CD4-positive, alpha-beta T cell treated with Interleukin-17A for 4 hours (primary cell): ENCODE measurements at regions not wholly inside any gene's neighbourhood (a gene's known extent, or its start where the extent isn't known, plus 50 kb on each side); places are given as distances from the start of the nearest gene placed in this dataset.

Experiments
- DNase-seq: peaks from one replicate; pipeline ENCODE4 v3.0.0-alpha.2; 2020; ENCODE audit warnings: mixed read lengths

- no peak for DNase-seq
Observed at GRCh38 chr12:91914701-91915100, 230.9 kb downstream of the BTG1 start.

DNA sequence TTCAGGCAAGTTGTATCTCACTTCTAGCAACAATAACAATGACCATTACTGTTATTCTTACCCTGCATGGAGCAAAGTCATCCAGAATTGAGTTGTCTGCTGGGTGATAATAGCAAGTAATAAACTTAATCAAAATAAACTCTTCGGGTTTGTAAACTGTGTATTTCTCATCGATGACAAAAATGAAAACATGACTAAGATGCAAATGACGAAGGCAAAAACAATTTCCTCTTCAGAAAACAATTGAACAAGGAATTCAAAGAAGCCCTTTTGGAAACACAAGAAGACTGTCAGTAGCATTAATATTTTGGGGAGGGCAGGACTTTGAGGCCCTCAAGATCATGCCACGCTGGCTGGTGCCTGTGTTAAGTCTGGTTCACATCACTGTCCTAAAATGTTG is 232.0 kb downstream of the BTG1 start:
- no peak for DNase-seq

DNA sequence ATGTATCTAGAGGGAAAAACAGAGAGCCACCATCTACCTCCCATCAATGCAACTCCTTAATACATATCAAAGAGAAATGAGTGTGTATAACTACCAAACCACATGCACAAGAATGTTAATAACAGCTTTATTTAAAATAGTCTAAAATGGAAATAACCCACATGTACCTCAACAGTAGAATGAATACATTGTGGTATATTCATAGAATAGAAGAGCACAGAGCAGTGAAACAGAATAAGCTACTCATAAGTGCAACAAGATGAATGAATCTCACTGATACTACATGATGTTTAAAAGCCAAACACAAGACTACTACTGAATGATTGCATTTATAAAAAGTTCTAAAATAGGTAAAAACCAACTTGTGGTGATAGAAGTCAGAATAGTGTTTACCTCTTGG is 232.5 kb downstream of the BTG1 start:
- no peak for DNase-seq

- DNase-seq, result no peak
Observed at GRCh38 chr12:91912178-91912577, 233.5 kb downstream of the BTG1 start.

DNA sequence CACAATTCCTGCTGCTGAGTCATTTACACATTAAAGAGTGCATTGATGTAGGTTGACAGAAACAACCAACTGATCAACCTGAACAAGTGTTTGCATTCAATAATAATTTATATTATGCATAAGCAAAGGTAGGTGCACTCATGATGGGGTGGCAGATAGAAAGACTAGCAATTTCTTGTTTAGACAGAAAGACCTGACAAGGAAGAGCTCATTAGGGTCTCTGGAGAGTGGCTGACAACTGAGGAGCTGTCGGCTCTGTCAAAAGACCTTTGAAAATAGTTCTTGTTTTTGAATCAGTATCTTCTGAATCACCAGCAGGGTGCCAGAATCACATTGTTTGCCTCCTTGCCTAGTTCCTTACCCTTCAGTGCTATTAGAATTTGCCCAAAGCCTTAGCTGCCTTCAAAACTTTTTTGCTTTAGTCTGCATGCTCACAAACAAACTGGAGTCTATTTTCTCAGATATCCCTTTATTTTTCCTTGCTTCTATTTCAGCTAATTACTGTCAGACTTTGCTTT is 234.7 kb downstream of the BTG1 start:
- peak; percentile 34 for DNase-seq

DNA sequence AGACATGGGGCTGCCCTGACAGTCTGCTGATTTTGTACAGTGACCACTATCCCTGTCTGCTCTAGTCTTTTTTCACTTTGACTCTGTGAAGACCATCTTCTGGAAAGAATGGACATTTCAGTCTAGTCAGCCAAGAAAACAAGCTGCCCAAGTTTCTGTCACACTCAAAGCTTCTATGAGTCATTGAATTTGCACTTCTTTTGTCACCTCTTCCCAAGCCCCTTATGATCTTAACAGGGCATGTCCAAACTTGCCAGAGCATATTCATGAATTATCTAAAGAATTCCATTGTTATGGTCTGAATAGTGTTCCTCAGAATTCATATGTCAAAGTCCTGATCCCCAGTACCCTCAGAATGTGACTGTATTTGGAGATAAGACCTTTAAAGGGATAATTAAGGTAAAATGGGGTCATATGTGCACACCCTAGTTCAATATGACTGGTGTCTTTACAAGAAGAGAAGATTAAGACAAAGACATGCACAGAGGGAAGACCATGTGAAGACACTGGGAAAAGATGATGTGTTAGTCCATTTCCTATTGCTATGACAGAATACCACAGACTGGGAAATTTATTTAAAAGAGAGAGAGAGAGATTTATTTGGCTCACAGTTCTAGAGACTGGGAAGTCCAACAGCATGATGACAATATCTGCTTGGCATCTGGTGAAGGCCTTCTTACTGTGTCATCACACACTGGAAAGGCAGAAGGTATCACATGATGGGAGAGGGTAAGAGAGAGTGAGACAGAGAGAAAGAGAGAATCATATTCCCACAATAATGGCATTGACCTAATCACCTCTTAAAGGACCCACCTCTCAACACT is 242.6 kb downstream of the BTG1 start:
- DNase-seq, result no peak

DNA sequence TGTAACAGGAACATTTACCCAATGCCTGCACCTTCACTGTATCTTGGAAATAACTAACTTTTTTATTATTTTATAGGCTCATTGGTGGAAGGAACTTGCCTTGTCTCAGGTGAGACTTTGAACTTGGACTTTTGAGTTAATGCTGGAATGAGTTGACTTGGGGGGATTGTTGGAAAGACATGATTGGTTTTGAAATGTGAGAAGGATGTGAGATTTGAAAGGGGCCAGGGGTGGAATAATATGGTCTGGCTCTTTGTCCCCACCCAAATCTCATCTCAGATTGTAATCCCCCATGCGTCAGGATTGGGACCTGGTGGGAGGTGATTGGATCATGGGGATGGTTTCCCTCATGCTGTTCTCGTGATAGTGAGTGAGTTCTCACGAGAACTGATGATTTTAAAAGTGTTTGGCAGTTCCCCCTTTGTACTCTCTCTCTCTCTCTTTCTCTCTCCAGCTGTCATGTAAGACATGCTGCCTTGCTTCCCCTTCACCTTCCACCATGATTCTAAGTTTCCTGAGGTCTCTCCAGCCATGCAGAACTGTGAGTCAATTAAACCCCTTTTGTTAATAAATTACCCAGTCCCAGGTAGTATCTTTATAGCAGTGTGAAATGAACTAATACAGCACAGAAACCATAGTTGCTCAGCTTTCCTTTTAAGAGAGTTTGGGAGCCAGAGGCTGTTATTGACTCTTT is 244.1 kb downstream of the BTG1 start:
- DNase-seq, result no peak

GRCh38 chr12:91900971-91901370 is 244.7 kb downstream of the BTG1 start:
- DNase-seq, result no peak

- DNase-seq, result no peak
Observed at GRCh38 chr12:91899056-91899455, 246.6 kb downstream of the BTG1 start.

GRCh38 chr12:91897025-91897515 is 248.6 kb downstream of the BTG1 start:
- DNase-seq, result no peak

DNA sequence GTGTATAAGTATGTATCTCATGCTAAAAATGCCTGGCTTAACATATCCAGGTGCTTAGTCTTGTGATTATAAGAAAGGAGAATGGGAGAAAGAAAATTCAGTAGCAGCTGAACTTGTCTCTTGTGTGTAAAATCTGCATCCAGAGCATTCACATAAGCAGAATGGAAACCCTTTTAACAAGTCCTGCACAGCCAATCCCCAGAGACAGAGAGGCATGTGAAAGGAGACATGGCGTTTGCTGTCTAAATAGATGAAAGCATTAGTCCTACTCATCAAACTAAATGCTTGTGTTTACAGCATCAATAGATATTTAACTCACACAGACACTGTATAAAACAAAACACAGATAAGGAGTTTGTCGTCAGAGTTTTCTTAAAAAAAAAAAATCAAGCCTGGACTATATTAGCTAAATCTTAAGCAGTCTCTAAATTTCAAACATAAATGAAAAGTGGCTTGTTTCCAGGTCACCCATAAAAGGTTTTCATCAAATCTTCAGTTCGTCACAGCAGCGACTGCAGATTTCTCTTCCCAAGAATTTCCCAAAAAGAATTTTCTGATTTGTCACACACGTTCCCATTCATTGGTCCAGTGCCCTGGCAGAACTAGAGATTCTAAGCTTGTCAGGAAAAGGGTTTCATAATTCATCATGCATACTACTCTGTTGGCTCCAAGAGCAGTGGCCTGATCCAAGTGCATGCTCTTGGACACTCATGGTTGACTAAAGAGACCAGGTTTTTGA is 249.2 kb downstream of the BTG1 start:
- no peak for DNase-seq

GRCh38 chr12:91894911-91895310 is 250.7 kb downstream of the BTG1 start:
- no peak for DNase-seq

- no peak for DNase-seq
Observed at GRCh38 chr12:91893476-91893875, 252.2 kb downstream of the BTG1 start.

GRCh38 chr12:91892081-91892855 is 253.4 kb downstream of the BTG1 start:
- DNase-seq, result no peak

GRCh38 chr12:91890742-91891141 is 254.9 kb downstream of the BTG1 start:
- DNase-seq, result no peak

GRCh38 chr12:91889910-91890309 is 255.7 kb downstream of the BTG1 start:
- no peak for DNase-seq

GRCh38 chr12:91889059-91889458 is 256.6 kb downstream of the BTG1 start:
- DNase-seq, result no peak

DNA sequence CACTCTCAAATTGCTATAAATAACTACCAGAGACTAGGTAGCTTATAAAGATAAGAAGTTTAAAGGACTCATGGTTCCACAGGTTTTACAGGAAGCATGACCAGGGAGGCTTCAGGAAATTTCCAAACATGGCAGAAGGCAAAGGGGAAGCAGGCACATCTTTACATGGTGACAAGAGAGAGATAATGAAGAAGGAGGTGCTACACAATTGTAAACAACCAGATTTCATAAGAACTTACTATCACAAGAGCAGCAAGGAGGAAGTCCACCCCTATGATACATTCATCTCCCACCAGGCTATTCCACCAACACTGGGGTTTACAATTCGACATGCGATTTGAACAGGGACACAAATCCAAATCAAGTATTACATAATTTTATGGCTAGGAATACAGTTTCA is 257.7 kb downstream of the BTG1 start:
- DNase-seq, result no peak

DNA sequence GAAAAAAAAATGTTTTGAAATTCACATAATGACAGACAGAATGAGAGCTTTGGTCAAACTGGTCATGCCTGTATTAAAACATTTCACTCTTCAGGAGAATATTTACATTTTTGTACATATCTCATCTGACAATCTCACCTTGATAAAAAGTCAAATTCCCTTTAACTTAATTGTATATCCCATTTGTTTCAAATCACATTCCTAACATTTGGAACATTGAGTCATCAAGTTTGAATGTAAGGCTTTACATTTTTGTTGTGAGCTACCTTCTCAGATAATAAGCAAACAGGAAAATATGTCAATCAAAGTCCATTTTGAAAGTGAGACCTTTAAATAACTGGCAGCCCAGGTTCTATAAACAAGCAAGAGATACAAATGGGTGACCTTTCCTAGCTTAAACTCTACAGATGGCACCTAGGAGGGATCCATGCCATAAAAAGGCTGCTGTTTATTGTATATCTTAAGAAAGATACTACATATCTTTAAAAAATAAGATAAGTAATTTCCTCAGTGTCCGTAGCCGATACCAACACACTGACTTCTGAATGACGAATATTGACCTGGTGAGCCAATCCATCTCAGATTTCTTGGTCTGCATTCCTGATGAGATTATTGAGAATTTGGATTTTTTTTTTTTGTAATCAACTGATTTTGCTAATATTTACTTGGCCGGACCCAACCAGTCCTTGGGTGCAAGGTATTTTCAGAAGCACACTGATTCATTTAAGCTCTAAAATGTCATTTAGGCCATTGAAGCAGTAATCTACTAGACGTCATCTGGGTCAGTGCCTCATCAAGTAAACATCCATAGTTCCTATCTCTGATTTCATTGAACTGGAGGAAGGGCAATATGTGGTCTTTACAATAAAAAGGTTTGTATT is 259.6 kb downstream of the BTG1 start:
- DNase-seq, result no peak

DNA sequence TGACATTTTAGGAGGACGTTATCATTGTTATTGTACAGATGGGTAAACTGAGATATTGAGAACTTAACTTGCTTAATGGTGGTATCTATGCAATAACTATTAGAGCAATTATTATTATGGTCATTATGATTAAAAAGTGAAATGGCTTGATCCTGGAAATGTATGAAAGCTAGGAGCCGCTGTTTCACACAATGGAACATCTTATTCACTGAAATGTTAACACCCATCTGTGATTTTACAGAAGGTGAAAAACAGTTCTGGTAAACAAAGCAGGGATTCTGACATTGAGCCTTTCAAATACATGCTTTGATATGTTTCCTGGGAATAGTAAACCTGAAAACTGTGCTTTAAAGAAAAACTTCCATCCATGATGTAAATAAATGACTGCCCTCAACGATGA is 261.4 kb downstream of the BTG1 start:
- DNase-seq, result no peak

DNA sequence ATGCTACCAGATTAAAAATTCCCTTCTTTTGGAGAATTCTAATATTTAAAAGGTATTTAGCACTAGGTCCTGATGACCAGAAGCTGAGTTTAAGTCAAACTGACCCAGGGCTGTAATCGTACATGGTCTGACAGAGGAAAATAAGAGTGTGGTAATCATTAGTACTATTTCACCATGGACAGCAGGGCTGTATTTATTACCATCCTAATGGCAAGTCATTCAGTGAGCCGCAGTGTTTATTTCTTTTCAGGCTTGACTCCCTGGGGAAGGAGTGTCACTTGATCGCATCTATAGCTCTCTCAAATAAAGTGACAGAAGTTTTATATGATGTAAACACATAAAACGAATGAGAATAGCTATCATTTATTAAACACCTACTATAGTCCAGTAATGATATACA is 261.8 kb downstream of the BTG1 start:
- DNase-seq, result no peak

DNA sequence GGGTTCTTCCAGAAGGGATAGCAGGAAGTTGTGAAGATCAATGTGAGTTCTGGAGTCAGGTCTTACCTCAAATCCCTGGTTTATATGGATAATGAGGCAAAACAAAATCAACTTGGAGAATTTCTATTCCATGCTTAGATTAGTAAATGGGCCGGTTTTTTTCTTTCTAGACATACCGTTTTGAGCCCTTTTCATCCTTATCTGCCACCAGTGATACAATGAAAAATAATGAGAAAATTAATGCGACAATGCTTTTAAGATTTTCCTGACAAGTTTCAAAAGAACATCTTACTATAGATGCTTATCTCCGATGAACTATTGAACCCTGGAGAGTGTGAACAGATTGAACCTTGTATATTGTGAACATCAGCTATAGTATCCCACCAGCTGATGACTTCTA is 262.7 kb downstream of the BTG1 start:
- no peak for DNase-seq
